GM19240 (cell line): ENCODE measurements at regions not wholly inside any gene's neighbourhood (a gene's known extent, or its start where the extent isn't known, plus 50 kb on each side); places are given as distances from the start of the nearest gene placed in this dataset.

ENCODE experiments used
- DNase-seq: peaks from one replicate; pipeline ENCODE4 v3.0.0; 2011; ENCODE audit warnings: low spot score; ENCODE audit not compliant: insufficient read length

DNA sequence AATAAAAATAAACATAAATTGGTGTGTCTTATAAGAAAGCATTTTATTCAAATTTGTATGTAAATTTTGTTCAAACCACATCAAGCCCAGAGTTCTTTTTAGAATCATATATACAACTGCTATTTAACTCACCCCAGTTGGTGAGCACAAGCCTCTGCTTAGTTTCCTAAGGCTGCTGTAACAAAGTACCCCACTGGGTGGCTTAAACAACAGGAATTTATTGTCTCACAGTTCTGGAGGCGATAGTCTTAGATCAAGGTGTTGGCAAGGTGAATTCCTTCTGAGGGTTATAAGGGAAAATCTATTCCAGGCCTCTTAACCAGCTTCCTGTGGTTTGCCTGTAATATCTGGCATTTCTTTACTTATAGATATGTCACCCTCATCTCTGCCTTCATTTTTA is 1133.5 kb downstream of the OLFM4 start:
- DNase-seq, result no peak

DNA sequence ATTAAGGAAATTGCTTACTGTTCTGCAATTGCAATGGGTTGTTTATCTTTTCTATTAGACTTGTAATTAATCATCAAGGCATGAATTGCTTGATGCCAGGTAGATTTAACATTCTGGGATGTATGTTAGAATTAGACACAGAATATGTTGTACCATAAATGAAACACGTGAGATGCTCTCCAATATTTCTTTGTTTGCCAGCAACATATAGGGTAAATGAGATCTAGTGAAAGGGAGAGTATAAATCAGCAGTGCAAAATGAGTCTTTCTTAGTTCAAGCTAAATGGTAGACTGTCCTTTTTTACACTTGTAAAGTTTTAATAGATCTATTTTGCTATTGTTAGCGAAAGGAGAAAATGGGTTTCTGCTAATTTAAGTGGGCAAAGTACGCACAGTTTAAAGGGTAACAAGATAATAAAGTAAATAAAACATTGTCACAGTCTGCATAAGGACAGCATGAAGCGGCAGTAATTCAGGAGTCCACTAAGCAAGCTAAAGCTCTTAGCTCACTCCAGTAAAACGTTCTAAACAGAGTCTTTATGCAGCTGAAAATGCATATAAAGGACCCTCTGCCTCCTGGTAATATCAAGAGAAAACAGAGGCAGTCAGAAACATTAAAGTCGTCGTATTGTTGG is 1137.1 kb downstream of the OLFM4 start:
- DNase-seq, result no peak

DNA sequence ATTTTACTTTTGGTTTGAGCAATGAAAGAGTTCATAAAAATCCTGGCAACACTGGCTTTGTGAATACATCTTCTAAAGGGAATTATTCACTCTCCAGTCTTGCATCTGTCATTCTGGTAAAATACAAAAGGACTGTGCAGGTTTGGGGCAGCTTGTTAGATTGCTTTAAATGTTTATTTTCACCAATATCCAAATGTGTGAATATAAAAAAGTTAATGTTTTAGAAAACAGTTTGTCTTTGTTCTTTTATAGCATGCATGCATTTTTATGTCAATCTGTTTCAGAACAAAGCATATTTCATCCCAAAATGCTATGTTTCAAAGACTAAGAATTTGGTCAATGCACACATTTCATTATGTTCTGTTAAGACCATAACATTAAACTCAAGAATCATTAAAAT is 1145.4 kb downstream of the OLFM4 start:
- DNase-seq, result no peak

DNA sequence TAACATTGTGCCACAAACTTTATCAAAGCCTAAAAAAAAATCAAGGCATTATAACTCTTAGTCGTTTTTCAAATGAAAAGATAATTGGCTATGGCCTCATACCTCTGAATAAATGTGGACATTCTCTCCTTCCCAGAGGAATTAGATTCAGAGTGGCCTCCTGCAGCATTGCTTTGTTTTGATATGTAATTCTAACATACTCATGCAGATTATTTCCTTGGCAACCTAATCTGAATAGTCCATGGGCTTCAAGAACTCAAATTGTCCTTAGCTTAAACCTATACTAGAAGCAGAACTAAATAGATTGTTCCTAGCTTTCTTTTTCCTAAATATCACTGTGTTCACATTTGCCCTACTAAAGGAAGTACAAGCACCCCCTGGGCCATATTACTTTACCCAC is 1146.9 kb downstream of the OLFM4 start:
- DNase-seq, result no peak

DNA sequence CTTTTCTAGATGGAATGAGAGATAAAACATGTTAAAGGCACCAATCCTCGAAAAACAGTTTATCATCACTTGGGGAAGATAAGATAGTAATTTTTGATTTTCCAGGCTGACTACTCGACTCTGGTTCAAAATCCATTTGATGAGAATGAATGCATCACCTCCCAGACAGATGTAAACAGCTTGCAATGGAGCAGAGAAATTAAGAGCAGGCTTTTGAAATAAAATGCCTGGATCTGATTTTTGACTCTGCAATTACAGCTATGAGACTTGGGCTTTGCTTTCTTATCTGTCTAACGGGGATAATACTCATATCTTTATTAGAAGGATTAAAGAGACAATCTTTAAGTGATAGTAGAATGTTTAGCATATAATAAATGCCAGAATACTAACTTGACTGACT is 1148.9 kb downstream of the OLFM4 start:
- DNase-seq, result no peak

DNA sequence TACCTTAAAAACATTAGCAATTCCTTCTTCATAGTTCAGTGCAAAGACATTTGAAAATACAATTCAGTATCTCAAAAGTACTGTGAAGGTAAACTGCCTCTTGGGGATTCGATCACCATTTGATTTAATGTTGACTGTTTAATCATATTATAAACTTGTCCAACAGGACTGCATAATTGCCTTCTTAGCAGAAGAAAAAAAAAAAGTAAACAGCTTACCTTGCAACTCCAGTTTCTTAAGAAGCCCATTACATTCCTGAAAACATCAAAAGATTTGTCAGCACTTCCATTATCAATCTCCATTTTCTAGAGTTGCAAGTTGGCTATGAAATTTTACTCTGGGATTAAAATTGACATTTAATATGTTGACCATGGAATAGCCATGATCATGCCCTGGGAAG is 1154.6 kb downstream of the OLFM4 start:
- DNase-seq, result no peak

DNA sequence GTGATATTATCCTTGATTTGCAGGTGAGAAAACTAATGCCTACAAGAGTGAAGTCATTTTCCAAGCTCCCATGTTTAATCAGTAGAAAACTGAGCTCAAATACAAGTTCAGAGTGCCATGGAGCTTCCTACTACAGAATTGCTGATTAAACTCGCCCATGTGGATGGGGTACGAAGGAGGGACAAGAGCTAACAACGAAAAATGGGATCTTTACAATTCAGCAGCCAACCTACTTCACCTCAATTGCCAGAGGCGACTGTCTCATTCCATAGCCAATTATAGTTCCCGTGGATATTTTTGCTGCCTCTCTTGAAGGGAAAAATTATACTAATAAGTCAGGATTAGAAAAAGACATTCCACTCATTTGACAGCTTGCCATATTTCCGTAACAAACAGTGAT is 1155.1 kb downstream of the OLFM4 start:
- DNase-seq, result no peak

DNA sequence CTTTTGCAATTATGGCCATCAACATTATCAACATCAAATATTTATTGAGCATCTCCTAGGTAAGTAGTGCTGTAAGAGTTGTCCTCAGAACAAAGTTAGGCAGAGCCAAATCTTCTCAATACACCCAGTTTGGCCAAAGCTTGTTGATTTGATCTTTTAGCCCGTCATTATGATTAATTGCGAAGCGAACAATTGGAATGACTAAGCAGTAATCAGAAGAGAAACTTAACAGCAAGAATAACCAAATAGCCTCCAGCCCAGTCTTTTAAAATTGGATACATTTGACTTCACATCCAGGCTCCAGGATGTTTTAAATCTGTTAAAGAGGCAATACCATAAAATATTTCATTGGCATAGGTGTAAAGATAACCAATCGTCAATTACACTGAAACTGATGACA is 1156.0 kb downstream of the OLFM4 start:
- DNase-seq, result no peak

DNA sequence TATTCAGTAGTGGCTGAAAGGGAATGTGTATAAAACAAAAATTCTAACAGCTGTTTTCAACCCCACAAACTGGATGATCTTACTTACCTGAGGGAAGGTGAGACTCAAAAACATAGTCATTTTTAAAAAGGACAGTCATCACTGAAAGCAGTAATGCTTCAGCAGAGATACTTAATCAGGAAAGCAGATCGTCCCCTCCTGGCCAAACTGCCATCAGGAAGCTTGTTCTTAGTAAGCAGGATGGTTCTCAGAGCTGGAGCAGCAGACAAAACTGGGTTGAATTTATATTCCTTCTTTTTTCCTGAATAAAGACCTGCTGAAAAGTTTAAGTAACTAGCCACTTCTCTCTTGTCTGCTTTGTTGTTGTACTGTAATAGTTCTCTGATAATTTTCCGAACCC is 1156.5 kb downstream of the OLFM4 start:
- no peak for DNase-seq

DNA sequence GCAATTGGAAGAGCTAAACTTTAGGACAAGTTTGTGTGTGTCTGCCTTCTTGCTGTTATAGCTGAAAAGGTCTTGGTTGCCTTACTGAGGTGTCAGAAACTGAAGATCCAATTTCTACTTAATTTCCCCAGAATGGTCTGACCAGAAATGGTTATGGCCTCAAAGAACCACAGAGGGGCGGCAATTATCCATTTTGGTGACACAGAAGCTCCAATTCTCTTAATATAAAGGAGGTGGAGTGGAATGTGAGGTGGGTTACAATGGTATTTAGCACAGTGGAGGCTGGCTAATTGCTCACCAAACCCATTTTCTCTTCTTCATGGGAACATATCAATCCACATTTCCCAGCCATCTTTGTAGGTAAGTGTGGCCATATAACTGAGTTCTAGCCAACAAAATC is 1157.2 kb downstream of the OLFM4 start:
- no peak for DNase-seq

DNA sequence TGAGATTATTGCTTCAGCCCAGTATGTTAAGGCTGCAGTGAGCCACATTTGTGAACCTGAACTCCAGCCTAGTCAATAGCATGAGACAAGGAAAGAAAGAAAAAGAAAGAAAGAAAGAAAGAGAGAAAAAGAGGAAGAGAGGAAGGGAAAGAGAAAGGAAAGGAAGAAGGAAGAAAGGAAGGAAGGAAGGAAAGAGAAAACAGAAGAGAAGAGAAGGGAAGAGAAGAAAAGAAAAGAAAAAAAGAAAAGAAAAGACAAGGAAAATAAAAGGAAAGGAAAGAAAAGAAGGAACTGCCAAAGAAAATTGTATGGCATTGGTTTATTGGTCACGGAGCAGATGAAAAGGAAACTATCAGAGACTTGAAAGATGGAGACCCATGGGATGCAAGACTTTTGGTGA is 1158.8 kb downstream of the OLFM4 start:
- no peak for DNase-seq

DNA sequence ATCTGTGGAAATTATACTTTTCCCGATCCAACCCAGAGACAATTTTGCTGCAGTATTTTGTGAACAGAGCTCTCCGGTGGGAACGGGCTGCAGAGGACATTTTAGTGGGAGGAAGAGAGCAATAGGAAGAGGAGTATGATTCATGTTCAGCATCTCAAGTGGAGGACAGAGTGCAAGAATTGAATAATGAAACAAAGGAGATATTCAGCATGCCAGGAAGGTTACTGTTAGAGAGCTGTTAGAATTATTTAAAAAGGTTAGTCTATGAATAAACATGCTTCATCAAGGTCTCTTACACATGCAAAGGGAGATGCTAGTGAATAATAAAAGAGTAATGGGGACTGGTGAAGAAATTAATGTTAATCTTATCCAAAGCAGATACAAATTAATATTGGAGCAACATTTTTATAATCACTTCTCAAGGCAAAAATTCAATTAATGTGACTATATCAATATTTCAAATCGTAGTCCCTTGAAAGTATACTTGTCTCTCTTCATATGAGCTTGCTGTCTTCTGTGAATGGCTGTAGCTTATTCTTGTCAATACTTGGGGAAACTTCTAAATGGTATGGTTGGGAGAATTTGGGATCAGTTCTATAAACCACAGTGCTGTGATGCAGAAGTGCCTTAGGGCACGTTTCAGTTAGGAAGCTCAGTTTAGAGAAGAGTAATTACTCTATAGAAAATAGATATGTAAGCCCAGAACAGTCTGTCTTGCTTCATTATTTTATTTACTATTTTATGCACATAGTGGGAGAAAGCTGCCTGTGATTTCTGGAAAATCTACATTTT is 1165.8 kb downstream of the OLFM4 start:
- DNase-seq, result no peak

DNA sequence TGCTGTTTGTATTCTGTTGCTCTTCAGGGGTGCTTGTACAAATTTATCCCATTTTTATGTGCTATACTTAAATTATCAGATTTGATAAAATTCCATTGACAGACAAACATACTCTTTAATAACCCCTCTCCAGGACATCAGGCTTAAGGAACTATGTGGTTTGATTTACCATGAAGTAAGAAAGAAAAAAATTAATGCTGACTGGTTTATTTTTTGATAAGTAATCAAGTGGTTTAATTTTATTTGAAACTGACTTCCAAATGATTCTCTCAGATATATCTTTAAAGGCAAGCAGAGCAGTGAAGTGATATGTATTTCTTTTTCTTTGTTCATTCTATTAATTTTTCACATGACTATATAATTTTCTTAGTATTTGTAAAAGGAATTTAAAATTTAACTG is 1168.1 kb downstream of the OLFM4 start:
- no peak for DNase-seq

DNA sequence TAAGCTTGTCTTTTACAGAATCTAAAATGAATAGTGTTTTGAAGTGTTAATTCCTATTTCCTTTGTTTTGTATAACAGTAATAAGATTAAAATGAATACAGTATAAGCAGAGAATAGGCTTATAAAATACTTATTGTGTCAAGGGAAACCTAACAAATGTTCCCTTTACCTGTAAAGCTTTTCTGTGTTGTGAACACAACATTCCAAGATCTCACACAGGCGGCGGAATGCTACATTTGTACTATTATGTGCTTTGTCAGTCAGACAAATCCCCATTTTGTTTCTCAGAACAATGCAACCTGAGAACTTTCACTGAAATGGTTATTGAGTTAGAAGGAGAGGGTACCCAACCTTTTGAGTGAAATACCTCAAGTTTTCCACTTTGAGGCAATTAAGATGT is 1170.3 kb downstream of the OLFM4 start:
- DNase-seq, result no peak

DNA sequence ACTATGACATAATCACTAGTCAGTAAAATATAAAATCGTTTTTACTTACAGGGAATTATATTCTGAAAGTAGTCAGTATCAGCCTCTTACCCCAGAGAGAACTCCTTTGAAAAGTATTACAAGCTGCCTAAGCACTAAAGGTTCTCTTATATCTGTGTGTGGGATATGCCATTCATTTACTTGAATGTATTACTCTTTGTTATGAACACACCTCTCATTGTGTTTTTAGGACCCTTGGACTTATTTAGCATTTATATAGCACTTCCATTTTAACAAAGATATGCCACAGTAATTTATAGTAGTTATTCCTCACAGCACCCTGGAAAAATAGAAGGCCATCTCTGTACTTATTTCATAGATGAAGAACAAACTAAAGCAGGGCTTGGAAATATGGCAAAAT is 1178.0 kb downstream of the OLFM4 start:
- DNase-seq, result no peak

DNA sequence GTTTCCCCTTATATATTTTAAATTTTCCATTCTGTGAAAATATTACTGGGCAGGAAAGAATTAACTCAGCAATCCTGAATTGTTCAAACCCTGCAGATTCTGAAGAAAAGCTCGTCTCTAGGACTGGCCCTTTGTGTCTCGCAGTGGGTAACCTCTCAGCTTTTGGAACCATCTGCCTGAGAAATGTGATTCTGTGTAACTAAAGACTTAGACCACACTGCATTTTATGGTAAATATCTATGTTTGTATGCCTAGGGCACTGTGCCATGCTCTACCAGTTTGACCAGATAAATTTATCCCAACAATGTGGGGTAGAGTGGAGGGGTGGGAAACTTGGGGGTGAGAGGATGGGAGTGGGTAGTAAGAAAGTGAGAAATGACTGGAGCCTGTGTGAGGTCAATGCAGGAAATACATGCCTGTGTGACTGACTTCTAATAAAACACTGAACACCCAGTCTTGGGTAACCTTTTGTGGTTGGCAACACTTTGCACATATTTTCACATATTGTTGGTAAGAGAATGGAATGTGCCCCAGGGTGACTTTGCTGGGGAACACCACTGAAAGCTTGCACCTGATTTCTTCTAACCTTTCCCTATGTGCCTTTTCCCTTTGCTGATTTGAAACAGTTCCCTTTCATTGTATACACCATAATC is 1181.9 kb downstream of the OLFM4 start:
- DNase-seq, result no peak

DNA sequence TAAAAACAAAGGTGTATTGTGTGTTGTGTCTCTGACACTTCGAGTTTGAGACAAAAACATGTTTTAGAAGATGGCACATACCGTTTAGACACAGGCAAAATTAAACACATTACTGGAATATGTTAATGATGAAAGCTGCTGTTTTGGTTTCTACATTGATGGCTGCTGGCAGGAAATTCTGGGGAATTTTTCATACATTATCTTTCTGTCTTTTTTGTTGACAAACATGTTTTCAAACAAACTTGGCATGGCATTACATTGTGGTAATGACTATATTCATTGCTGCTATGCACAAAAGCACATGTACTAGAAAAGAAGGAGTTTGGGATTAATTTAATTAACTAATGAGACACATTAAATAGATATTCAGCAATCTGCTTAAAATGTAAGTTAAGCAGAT is 1187.6 kb downstream of the OLFM4 start:
- no peak for DNase-seq

DNA sequence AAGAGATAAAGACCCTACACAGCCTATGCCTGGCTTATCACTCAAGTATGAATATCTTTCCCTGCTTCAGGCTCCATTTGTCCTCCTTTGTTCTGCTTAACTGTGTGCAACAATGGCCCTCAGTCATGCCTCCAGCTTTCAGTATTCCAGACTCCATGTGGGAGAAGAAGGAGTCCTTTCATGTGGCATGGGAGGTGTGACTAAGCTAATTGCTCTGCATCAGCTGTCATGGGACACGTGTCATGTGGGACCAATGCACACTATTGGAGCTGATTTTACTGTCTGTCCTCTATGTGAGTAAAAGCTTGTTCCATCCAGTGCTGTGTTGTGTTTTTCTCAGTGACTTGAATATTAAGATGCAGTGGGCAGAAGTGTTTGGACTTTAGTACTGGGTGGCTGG is 1198.3 kb downstream of the OLFM4 start:
- DNase-seq, result no peak

DNA sequence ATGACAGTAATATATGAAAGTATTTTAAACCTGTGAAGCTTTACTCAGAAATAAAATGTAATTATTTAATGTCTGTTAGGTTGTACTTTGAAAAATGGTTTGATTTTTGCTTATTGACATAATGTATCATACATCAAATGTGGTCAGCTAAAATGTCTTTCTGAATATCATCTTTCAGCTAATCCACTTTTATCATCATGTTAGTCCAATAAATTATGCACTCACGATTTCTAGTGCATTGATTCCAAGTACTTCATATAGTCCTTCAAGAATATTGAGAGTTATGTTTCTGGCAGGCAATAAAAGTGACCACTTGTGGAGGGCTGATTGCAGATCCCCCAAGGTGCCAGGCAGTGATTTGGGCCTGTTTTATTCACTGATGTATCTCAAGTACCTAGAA is 1204.1 kb downstream of the OLFM4 start:
- DNase-seq, result no peak

DNA sequence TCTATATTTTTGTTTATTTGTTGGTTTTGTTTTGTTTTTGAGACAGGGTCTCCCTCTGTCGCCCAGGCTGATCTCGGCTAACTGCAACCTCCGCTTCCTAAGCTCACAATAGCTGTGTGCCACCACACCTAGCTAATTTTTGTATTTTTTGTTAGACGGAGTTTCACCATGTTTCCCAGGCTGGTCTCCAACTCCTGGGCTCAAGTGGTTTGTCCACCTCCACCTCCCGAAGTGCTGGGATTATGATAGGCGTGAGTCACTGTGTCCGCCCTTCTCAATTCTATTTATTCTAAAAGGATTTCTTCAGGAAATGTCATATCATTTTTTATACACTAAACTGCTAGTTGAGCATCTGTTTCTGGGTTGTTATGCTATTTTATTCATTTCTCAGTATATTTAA is 1206.0 kb downstream of the OLFM4 start:
- DNase-seq, result no peak

DNA sequence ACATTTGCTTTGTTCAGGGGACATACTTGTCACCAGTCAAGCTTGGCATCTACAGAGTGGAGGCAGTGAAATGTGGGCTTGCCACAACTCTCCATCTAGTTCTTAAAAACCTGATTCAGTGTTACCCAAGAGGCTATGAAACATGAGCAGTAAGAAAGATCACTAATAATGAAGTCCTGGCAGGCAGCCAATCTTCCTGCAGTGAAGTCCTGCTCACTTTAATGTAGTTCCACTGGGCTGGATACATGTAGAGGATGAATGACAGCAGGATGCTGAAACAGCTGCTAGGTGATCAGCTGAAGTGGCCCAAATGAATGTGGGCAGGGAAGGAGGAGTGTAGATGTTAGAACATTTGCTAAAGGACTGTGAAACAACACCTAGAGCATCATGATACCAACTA is 1213.1 kb downstream of the OLFM4 start:
- no peak for DNase-seq

DNA sequence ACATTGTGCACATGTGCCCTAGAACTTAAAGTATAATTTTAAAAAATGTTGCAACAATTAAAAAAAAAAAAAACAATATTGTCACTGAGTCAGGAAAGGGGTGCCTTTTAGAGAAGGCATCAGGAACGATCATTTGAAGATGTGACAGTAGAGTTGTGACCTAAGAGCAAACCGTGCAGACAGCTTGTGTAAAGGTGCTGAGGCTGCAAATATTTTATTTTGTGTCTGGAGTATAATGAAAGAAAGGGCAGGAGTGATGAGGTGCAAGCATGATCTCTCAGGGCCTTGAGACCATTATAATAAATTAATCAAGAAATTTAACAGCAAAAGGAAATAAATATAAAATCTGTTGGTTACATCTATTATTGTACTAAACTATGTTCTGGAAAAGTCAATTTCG is 1219.7 kb downstream of the OLFM4 start:
- no peak for DNase-seq

DNA sequence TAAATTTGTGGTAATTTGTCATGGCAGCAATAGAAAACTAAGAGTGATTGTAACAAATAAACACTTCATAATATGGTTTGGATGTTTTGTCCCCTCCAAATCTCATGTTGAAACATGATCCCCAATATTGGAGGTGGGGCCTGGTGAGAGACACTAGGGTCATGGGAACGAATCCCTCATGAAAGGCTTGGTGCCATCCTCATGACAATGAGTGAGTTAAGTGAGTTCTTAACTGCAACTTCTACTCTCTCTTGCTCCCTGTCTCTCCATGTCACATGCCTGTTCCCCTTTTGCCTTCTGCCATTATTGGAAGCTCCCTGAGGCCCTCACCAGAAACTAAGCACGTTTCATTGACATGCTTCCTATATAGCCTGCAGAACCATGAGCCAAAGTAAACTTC is 1233.2 kb downstream of the OLFM4 start:
- DNase-seq, result no peak
